Endothelial cell (in vitro differentiated cells): ENCODE measurements at regions not wholly inside any gene's neighbourhood (a gene's known extent, or its start where the extent isn't known, plus 50 kb on each side); places are given as distances from the start of the nearest gene placed in this dataset.

Experiments used
- DNase-seq: peaks from one replicate; pipeline ENCODE4 v3.0.0; 2021; ENCODE audit warnings: low spot score
- H3K27ac Mint-ChIP-seq: one replicate; pipeline ENCODE4 v1.8.0; 2021; ENCODE audit warnings: mixed read lengths, inconsistent platforms; ENCODE audit not compliant: unreplicated experiment
- H3K27me3 Mint-ChIP-seq: one replicate; pipeline ENCODE4 v1.8.0; 2021; ENCODE audit warnings: mild to moderate bottlenecking, moderate library complexity, mixed read lengths, inconsistent platforms; ENCODE audit not compliant: unreplicated experiment
- H3K36me3 Mint-ChIP-seq: one replicate; pipeline ENCODE4 v1.8.0; 2021; ENCODE audit warnings: mild to moderate bottlenecking, low read depth, mixed read lengths, inconsistent platforms; ENCODE audit not compliant: unreplicated experiment
- H3K4me1 Mint-ChIP-seq: one replicate; pipeline ENCODE4 v1.8.0; 2021; ENCODE audit warnings: mild to moderate bottlenecking, mixed read lengths, inconsistent platforms; ENCODE audit not compliant: unreplicated experiment
- H3K4me3 Mint-ChIP-seq: one replicate; pipeline ENCODE4 v1.8.0; 2021; ENCODE audit warnings: mild to moderate bottlenecking, mixed read lengths, inconsistent platforms; ENCODE audit not compliant: unreplicated experiment
- H3K9me3 Mint-ChIP-seq: one replicate; pipeline ENCODE4 v1.8.0; 2021; ENCODE audit warnings: mixed read lengths, inconsistent platforms; ENCODE audit not compliant: unreplicated experiment
- CTCF ChIP-seq: fragments of 200-600 bp; sonication (generic); IDR thresholded peaks from one replicate; pipeline ENCODE4 v1.5.0; 2021; ENCODE audit warnings: antibody characterized with exemption; ENCODE audit not compliant: unreplicated experiment

- no peak overlapping the region for H3K4me3 Mint-ChIP-seq
- no peak for DNase-seq
- H3K27ac Mint-ChIP-seq: no peak overlapping the region
- TF ChIP-seq CTCF: no peak
- H3K27me3 Mint-ChIP-seq: no peaks in the 10 kb centered on the region
- no peaks in the 10 kb centered on the region for H3K36me3 Mint-ChIP-seq
- no peaks in the 10 kb centered on the region for H3K9me3 Mint-ChIP-seq
- H3K4me1 Mint-ChIP-seq: peaks cover 5% of the 10 kb centered on the region
Observed at GRCh38 chr15:93613386-93613785, 524.4 kb upstream of the RGMA start.

DNA sequence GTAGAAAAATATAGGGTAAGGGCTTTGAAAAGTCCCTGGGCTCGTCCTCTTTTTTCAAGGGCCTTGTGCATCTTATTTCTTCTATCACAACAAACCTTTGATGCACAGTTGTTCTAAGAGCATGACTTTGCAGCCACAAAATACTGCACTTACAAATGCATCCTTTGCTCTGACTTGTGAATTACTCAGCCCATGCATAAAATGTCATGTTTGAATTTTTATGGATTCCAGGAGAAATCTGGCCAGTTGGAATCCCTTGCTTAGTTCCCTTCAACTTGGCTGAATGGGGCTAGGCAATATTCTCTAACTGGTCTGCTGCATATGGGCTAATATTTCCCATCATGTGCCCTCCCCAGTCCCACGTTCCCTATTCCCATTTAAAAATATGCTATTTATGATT lies 523.9 kb upstream of the RGMA start:
- Mint-ChIP-seq H3K27ac (no peak overlapping the region), H3K27me3 (no peaks in the 10 kb centered on the region), H3K4me1 (peaks cover 5% of the 10 kb centered on the region), H3K4me3 (no peak overlapping the region), H3K36me3 (no peaks in the 10 kb centered on the region), H3K9me3 (no peaks in the 10 kb centered on the region)
- no peak for DNase-seq
- no peak for TF ChIP-seq CTCF

- H3K27me3 Mint-ChIP-seq: no peaks in the 10 kb centered on the region
- TF ChIP-seq CTCF: no peak
- H3K27ac Mint-ChIP-seq: no peak overlapping the region
- no peaks in the 10 kb centered on the region for H3K9me3 Mint-ChIP-seq
- peaks cover 5% of the 10 kb centered on the region for H3K4me1 Mint-ChIP-seq
- no peaks in the 10 kb centered on the region for H3K36me3 Mint-ChIP-seq
- H3K4me3 Mint-ChIP-seq: no peak overlapping the region
- no peak for DNase-seq
Observed at GRCh38 chr15:93610944-93611343, 521.9 kb upstream of the RGMA start.

DNA sequence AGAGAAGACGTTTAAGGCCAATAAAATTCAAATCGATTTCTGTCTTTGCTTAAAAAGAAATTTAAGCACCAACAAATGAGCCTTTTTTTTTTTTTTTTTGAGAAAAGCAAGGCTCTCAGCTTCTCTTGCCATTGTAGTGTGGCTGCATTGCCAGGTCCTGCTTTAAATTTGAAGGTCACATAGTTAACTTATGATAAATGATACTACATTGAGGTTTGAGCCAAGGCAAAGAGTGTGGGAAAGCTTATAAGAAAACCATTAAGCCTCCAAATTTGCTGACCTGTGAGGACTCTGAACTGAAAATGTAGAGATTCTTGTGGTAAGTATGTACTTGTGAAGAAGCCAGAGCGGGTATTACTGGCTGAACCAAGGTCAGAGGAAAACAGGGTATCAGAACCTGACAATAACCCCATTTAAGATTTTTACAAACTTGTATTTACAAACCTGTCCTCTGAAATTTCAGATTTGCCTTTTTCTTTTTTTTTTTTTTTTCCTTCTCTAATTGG lies 519.7 kb upstream of the RGMA start:
- no peak overlapping the region for H3K4me3 Mint-ChIP-seq
- no peaks in the 10 kb centered on the region for H3K36me3 Mint-ChIP-seq
- no peaks in the 10 kb centered on the region for H3K27me3 Mint-ChIP-seq
- no peaks in the 10 kb centered on the region for H3K4me1 Mint-ChIP-seq
- no peak for DNase-seq
- no peaks in the 10 kb centered on the region for H3K9me3 Mint-ChIP-seq
- TF ChIP-seq CTCF: no peak
- H3K27ac Mint-ChIP-seq: no peak overlapping the region

GRCh38 chr15:93603550-93603949 lies 514.5 kb upstream of the RGMA start:
- H3K27me3 Mint-ChIP-seq: no peaks in the 10 kb centered on the region
- no peaks in the 10 kb centered on the region for H3K4me1 Mint-ChIP-seq
- DNase-seq: no peak
- TF ChIP-seq CTCF: no peak
- H3K9me3 Mint-ChIP-seq: no peaks in the 10 kb centered on the region
- H3K36me3 Mint-ChIP-seq: no peaks in the 10 kb centered on the region
- no peak overlapping the region for H3K4me3 Mint-ChIP-seq
- no peak overlapping the region for H3K27ac Mint-ChIP-seq
